ENCODE measurements at regions not wholly inside any gene's neighbourhood (a gene's known extent, or its start where the extent isn't known, plus 50 kb on each side); places are given as distances from the start of the nearest gene placed in this dataset.

GRCh38 chr6:120872262-120872578 is 462.1 kb downstream of the TBC1D32 start:
- no peak overlapping the region for H2BK15ac ChIP-seq (replicated peaks; ENCODE audit: low read depth)

DNA sequence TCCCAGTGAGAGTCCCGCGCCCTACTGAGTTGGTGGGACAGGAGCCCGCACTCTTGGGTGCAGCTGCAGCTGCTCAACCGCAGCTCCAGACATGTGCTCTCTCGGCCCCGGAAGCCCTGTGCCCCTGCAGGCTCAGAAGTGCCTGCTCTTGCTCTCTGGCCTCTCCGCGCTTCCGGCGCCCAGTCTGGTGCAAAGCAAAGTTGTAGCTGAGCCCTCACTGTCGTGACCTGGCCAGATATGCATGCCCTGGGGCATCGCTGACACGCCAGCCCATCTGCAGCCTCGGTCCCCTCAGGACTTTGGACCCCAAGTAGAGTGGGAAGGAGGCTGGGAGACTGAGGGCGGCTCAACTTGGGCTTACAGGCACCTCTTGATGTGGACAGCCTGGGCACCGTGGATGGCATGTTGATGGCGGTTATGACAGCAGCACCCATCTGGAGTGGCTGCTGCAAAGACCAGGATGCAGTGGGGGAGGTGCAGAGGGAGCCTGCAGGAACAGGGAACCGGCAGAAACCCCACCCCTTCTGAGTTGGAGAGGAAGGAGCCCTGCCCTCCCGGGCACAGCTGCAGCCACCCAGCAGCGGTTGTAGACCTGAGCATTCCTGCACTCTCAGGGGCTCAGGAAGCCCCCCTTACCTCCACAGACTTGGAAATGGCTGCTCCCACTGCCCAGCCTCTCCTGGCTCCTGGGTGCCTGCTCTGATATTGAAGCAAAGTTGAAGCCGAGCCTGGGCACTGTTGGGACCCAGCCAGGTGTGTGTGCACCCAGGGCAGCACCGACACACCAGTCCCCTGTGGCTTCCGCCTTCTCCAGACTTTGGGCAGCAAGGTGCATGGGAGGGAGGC is 462.6 kb downstream of the TBC1D32 start:
- Histone ChIP-seq H3K79me2 (ENCODE audit: control insufficient read depth, insufficient read depth, low read length) (no peaks in the 10 kb centered on the region), H3K4me2 (ENCODE audit: low read length) (no peak overlapping the region), H3K9ac (ENCODE audit: low read length) (no peak overlapping the region), H4K8ac (ENCODE audit: low read depth, low read length) (no peak overlapping the region), H4K5ac (ENCODE audit: low read length) (no peak overlapping the region), H3K27ac (ENCODE audit: low read depth, low read length) (no peak overlapping the region), H3K36me3 (ENCODE audit: control insufficient read depth, insufficient read depth, low read length) (no peaks in the 10 kb centered on the region), H2BK15ac (replicated peaks; ENCODE audit: low read depth) (no peak overlapping the region), H2BK120ac (ENCODE audit: low read depth, low read length) (no peak overlapping the region), H2BK5ac (ENCODE audit: low read length) (no peak overlapping the region), H3K4me3 (ENCODE audit: low read length) (no peak overlapping the region), H3K56ac (ENCODE audit: low read length) (no peak overlapping the region), H3K23ac (ENCODE audit: low read length) (no peak overlapping the region), H3K4me1 (ENCODE audit: control insufficient read depth, low read depth, low read length) (no peaks in the 10 kb centered on the region), H3K79me1 (ENCODE audit: low read length) (no peaks in the 10 kb centered on the region), H3K18ac (ENCODE audit: low read length) (no peak overlapping the region), H3K4ac (ENCODE audit: low read depth, low read length) (no peak overlapping the region), H2AK5ac (ENCODE audit: low read length) (no peak overlapping the region), H3K27me3 (ENCODE audit: insufficient read depth, low read length, poor library complexity) (no peaks in the 10 kb centered on the region)
- WGBS (ENCODE audit: extremely low coverage, insufficient coverage, low lambda C conversion rate) = no CpG with 5 or more reads among the region's 23 CpGs
- DNase-seq = no peak

More at GRCh38 chr6:120872262-120872578, 462.1 kb downstream of the TBC1D32 start:
- no CpG with 5 or more reads among the region's 10 CpGs for WGBS (ENCODE audit: extremely low coverage, insufficient coverage, low lambda C conversion rate)
- Histone ChIP-seq H2BK5ac (ENCODE audit: low read length) (no peak overlapping the region), H3K4me2 (ENCODE audit: low read length) (no peak overlapping the region), H3K9ac (ENCODE audit: low read length) (no peak overlapping the region), H3K23ac (ENCODE audit: low read length) (no peak overlapping the region), H2BK120ac (ENCODE audit: low read depth, low read length) (no peak overlapping the region), H3K36me3 (ENCODE audit: control insufficient read depth, insufficient read depth, low read length) (no peaks in the 10 kb centered on the region), H3K27ac (ENCODE audit: low read depth, low read length) (no peak overlapping the region), H4K5ac (ENCODE audit: low read length) (no peak overlapping the region), H3K4me1 (ENCODE audit: control insufficient read depth, low read depth, low read length) (no peaks in the 10 kb centered on the region), H3K56ac (ENCODE audit: low read length) (no peak overlapping the region), H2AK5ac (ENCODE audit: low read length) (no peak overlapping the region), H3K4ac (ENCODE audit: low read depth, low read length) (no peak overlapping the region), H3K18ac (ENCODE audit: low read length) (no peak overlapping the region), H4K8ac (ENCODE audit: low read depth, low read length) (no peak overlapping the region), H3K27me3 (ENCODE audit: insufficient read depth, low read length, poor library complexity) (no peaks in the 10 kb centered on the region), H3K4me3 (ENCODE audit: low read length) (no peak overlapping the region), H3K79me2 (ENCODE audit: control insufficient read depth, insufficient read depth, low read length) (no peaks in the 10 kb centered on the region), H3K79me1 (ENCODE audit: low read length) (no peaks in the 10 kb centered on the region)
- DNase-seq = no peak

GRCh38 chr6:120869397-120869796 is 464.9 kb downstream of the TBC1D32 start:
- H3K4me1 ChIP-seq (ENCODE audit: control insufficient read depth, low read depth, low read length) = no peaks in the 10 kb centered on the region
- no peak overlapping the region for H3K9ac ChIP-seq (ENCODE audit: low read length)
- no peak overlapping the region for H2BK5ac ChIP-seq (ENCODE audit: low read length)
- H3K27ac ChIP-seq (ENCODE audit: low read depth, low read length) = no peak overlapping the region
- no CpG with 5 or more reads among the region's 1 CpG for WGBS (ENCODE audit: extremely low coverage, insufficient coverage, low lambda C conversion rate)
- no peaks in the 10 kb centered on the region for H3K79me1 ChIP-seq (ENCODE audit: low read length)
- H3K18ac ChIP-seq (ENCODE audit: low read length) = no peak overlapping the region
- H2BK15ac ChIP-seq (replicated peaks; ENCODE audit: low read depth) = no peak overlapping the region
- H2BK120ac ChIP-seq (ENCODE audit: low read depth, low read length) = no peak overlapping the region
- no peaks in the 10 kb centered on the region for H3K79me2 ChIP-seq (ENCODE audit: control insufficient read depth, insufficient read depth, low read length)
- peak; percentile 34 for DNase-seq
- H2AK5ac ChIP-seq (ENCODE audit: low read length) = no peak overlapping the region
- no peak overlapping the region for H4K5ac ChIP-seq (ENCODE audit: low read length)
- no peaks in the 10 kb centered on the region for H3K36me3 ChIP-seq (ENCODE audit: control insufficient read depth, insufficient read depth, low read length)
- H3K4me2 ChIP-seq (ENCODE audit: low read length) = no peak overlapping the region
- no peaks in the 10 kb centered on the region for H3K27me3 ChIP-seq (ENCODE audit: insufficient read depth, low read length, poor library complexity)
- no peak overlapping the region for H3K56ac ChIP-seq (ENCODE audit: low read length)
- no peak overlapping the region for H3K23ac ChIP-seq (ENCODE audit: low read length)
- no peak overlapping the region for H3K4me3 ChIP-seq (ENCODE audit: low read length)
- no peak overlapping the region for H3K4ac ChIP-seq (ENCODE audit: low read depth, low read length)
- no peak overlapping the region for H4K8ac ChIP-seq (ENCODE audit: low read depth, low read length)

DNA sequence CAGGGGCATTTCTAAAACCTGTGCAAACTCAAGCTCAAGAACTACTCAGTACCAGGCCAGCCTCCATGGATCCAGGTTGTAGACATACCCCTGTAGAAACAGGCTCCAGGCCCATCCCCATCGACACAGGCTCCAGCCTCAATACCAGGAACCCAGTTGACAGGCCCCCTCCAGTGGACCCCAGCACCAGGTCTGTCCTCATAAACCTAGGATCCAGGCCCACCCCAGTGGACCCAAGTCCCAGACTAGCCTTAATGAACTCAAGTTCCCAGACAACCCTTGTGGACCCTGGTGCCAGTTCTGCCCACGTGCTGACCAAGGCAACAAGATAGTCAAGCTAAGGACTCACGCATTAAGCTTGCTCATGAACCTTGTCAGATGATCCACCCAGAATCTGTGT is 476.9 kb downstream of the TBC1D32 start:
- no peak overlapping the region for H2BK15ac ChIP-seq (replicated peaks; ENCODE audit: low read depth)
- H3K4me3 ChIP-seq (ENCODE audit: low read length) = no peak overlapping the region
- no peak overlapping the region for H4K5ac ChIP-seq (ENCODE audit: low read length)
- DNase-seq = no peak
- H3K4me1 ChIP-seq (ENCODE audit: control insufficient read depth, low read depth, low read length) = no peaks in the 10 kb centered on the region
- H3K79me1 ChIP-seq (ENCODE audit: low read length) = no peaks in the 10 kb centered on the region
- H3K27me3 ChIP-seq (ENCODE audit: insufficient read depth, low read length, poor library complexity) = no peaks in the 10 kb centered on the region
- no peak overlapping the region for H3K56ac ChIP-seq (ENCODE audit: low read length)
- H3K9ac ChIP-seq (ENCODE audit: low read length) = no peak overlapping the region
- no peak overlapping the region for H3K4me2 ChIP-seq (ENCODE audit: low read length)
- H3K27ac ChIP-seq (ENCODE audit: low read depth, low read length) = no peak overlapping the region
- H2BK5ac ChIP-seq (ENCODE audit: low read length) = no peak overlapping the region
- no peak overlapping the region for H4K8ac ChIP-seq (ENCODE audit: low read depth, low read length)
- no peak overlapping the region for H3K4ac ChIP-seq (ENCODE audit: low read depth, low read length)
- no peaks in the 10 kb centered on the region for H3K79me2 ChIP-seq (ENCODE audit: control insufficient read depth, insufficient read depth, low read length)
- no peak overlapping the region for H3K18ac ChIP-seq (ENCODE audit: low read length)
- no peak overlapping the region for H3K23ac ChIP-seq (ENCODE audit: low read length)
- H2AK5ac ChIP-seq (ENCODE audit: low read length) = no peak overlapping the region
- H3K36me3 ChIP-seq (ENCODE audit: control insufficient read depth, insufficient read depth, low read length) = no peaks in the 10 kb centered on the region
- no peak overlapping the region for H2BK120ac ChIP-seq (ENCODE audit: low read depth, low read length)
- WGBS (ENCODE audit: extremely low coverage, insufficient coverage, low lambda C conversion rate) = no CpG with 5 or more reads among the region's 3 CpGs

GRCh38 chr6:120854583-120854982 is 479.7 kb downstream of the TBC1D32 start:
- H3K23ac ChIP-seq (ENCODE audit: low read length) = no peak overlapping the region
- no peak overlapping the region for H2BK120ac ChIP-seq (ENCODE audit: low read depth, low read length)
- H3K79me1 ChIP-seq (ENCODE audit: low read length) = no peaks in the 10 kb centered on the region
- no peak overlapping the region for H3K4me2 ChIP-seq (ENCODE audit: low read length)
- no peaks in the 10 kb centered on the region for H3K79me2 ChIP-seq (ENCODE audit: control insufficient read depth, insufficient read depth, low read length)
- DNase-seq = no peak
- H3K4me1 ChIP-seq (ENCODE audit: control insufficient read depth, low read depth, low read length) = no peaks in the 10 kb centered on the region
- no peak overlapping the region for H3K56ac ChIP-seq (ENCODE audit: low read length)
- no peak overlapping the region for H2BK15ac ChIP-seq (replicated peaks; ENCODE audit: low read depth)
- no peaks in the 10 kb centered on the region for H3K36me3 ChIP-seq (ENCODE audit: control insufficient read depth, insufficient read depth, low read length)
- no peak overlapping the region for H3K18ac ChIP-seq (ENCODE audit: low read length)
- H3K27me3 ChIP-seq (ENCODE audit: insufficient read depth, low read length, poor library complexity) = no peaks in the 10 kb centered on the region
- H3K9ac ChIP-seq (ENCODE audit: low read length) = no peak overlapping the region
- H3K4me3 ChIP-seq (ENCODE audit: low read length) = no peak overlapping the region
- no peak overlapping the region for H3K27ac ChIP-seq (ENCODE audit: low read depth, low read length)
- H3K4ac ChIP-seq (ENCODE audit: low read depth, low read length) = no peak overlapping the region
- no peak overlapping the region for H2AK5ac ChIP-seq (ENCODE audit: low read length)
- no peak overlapping the region for H4K8ac ChIP-seq (ENCODE audit: low read depth, low read length)
- H2BK5ac ChIP-seq (ENCODE audit: low read length) = no peak overlapping the region
- no peak overlapping the region for H4K5ac ChIP-seq (ENCODE audit: low read length)

DNA sequence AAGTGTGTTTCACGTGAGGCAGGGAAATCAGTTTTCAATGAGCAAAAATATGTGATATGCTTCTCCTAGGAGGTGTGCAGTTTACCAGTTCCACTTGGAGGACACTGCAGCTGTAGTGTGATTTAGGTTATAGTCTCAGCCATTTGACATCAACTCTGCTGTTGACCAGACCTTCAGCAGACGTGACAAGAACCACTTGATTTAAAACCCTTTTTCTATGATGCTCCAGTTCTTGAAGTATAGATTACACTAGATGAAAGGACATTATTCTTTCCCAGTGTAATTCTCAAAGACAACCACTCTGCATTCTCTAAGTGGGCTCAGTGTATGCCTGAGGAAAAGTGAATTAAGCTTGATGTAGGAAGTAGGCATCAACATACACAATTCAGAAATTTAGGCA is 480.8 kb downstream of the TBC1D32 start:
- no CpG with 5 or more reads among the region's 2 CpGs for WGBS (ENCODE audit: extremely low coverage, insufficient coverage, low lambda C conversion rate)
- H2BK15ac ChIP-seq (replicated peaks; ENCODE audit: low read depth) = no peak overlapping the region

More for the DNA sequence above, 480.8 kb downstream of the TBC1D32 start:
- no peak overlapping the region for H3K18ac ChIP-seq (ENCODE audit: low read length)
- no peak overlapping the region for H4K5ac ChIP-seq (ENCODE audit: low read length)
- no peaks in the 10 kb centered on the region for H3K4me1 ChIP-seq (ENCODE audit: control insufficient read depth, low read depth, low read length)
- H3K4me3 ChIP-seq (ENCODE audit: low read length) = no peak overlapping the region
- no peak for DNase-seq
- H3K36me3 ChIP-seq (ENCODE audit: control insufficient read depth, insufficient read depth, low read length) = no peaks in the 10 kb centered on the region
- no peak overlapping the region for H3K4me2 ChIP-seq (ENCODE audit: low read length)
- H2BK5ac ChIP-seq (ENCODE audit: low read length) = no peak overlapping the region
- no peak overlapping the region for H3K9ac ChIP-seq (ENCODE audit: low read length)
- no peak overlapping the region for H3K56ac ChIP-seq (ENCODE audit: low read length)
- no peaks in the 10 kb centered on the region for H3K27me3 ChIP-seq (ENCODE audit: insufficient read depth, low read length, poor library complexity)
- no peaks in the 10 kb centered on the region for H3K79me1 ChIP-seq (ENCODE audit: low read length)
- no peak overlapping the region for H2AK5ac ChIP-seq (ENCODE audit: low read length)
- H3K79me2 ChIP-seq (ENCODE audit: control insufficient read depth, insufficient read depth, low read length) = no peaks in the 10 kb centered on the region
- no peak overlapping the region for H3K27ac ChIP-seq (ENCODE audit: low read depth, low read length)
- H3K4ac ChIP-seq (ENCODE audit: low read depth, low read length) = no peak overlapping the region
- H3K23ac ChIP-seq (ENCODE audit: low read length) = no peak overlapping the region
- no peak overlapping the region for H2BK120ac ChIP-seq (ENCODE audit: low read depth, low read length)
- H4K8ac ChIP-seq (ENCODE audit: low read depth, low read length) = no peak overlapping the region

Measured in mesendoderm (in vitro differentiated cells).